Endothelial cell of umbilical vein (primary cell): ENCODE measurements at regions not wholly inside any gene's neighbourhood (a gene's known extent, or its start where the extent isn't known, plus 50 kb on each side); places are given as distances from the start of the nearest gene placed in this dataset.

Source experiments
- BruUV-seq: library from RNA; stranded (reverse); fragments of 400-500 nt; replicated peaks from 2 replicates; lab custom pipeline; 2021; lab: Mats Ljungman, UMichigan
- CTCF ChIA-PET: fragments of 300-600, 350-600 bp; sonication (Branson Sonifier 250); formaldehyde crosslinking; loops from one replicate; lab custom pipeline; 2021; ENCODE audit warnings: antibody characterized with exemption, inconsistent platforms; lab: Charles Lee
- POLR2A ChIA-PET: fragments of 300-600, 350-600 bp; sonication (Branson Sonifier 250); formaldehyde crosslinking; loops from one replicate; lab custom pipeline; 2021; ENCODE audit warnings: antibody characterized with exemption, inconsistent platforms; lab: Charles Lee
- DNase-seq: peaks from one replicate; pipeline ENCODE4 v3.0.0-alpha.2; 2011; ENCODE audit warnings: low read depth, low spot score
- FAIRE-seq: peaks from 2 replicates; lab custom pipeline; 2011; peaks lifted over from hg19 to GRCh38; lab: Jason Lieb, UNC
- H2AFZ ChIP-seq: 2 replicates; pipeline ENCODE4 v1.6.0; 2012; ENCODE audit warnings: low read depth, low read length, control low read depth, inconsistent platforms
- H3K27ac ChIP-seq: 2 replicates; pipeline ENCODE4 v1.5.1; 2011; ENCODE audit warnings: low read depth, mild to moderate bottlenecking, control low read depth, low read length, moderate library complexity; ENCODE audit not compliant: insufficient read depth
- H3K27me3 ChIP-seq, 2 experiments: 2 replicates each; pipeline versions ENCODE4 v1.6.0 to v1.6.1; 2011; ENCODE audit warnings: low read length in 2 of 2, mixed read lengths in 1 of 2; ENCODE audit not compliant: control insufficient read depth in 2 of 2, insufficient read depth in 2 of 2
- H3K36me3 ChIP-seq, 2 experiments: 2 replicates in 1 of 2; 3 replicates in 1 of 2; pipeline ENCODE4 v1.5.1; 2011; ENCODE audit warnings: low read length in 2 of 2, mild to moderate bottlenecking in 1 of 2, moderate library complexity in 1 of 2; ENCODE audit not compliant: control insufficient read depth in 2 of 2, insufficient read depth in 2 of 2; ENCODE audit errors: extremely low read depth in 1 of 2
- H3K4me1 ChIP-seq: 3 replicates; pipeline ENCODE4 v1.5.1; 2011; ENCODE audit warnings: mild to moderate bottlenecking, low read length; ENCODE audit not compliant: control insufficient read depth, insufficient read depth; ENCODE audit errors: extremely low read depth
- H3K4me2 ChIP-seq: 2 replicates; pipeline ENCODE4 v1.6.1; 2011; ENCODE audit warnings: low read length, control low read depth, mixed read lengths; ENCODE audit not compliant: insufficient read depth
- H3K4me3 ChIP-seq, 3 experiments: fragments of 200-600 bp in 1 of 3; sonication (generic), shearing (Covaris generic) in 1 of 3; replicated peaks in 1 of 3; 2 replicates each; pipeline ENCODE4 v1.5.1; 2011 to 2016; ENCODE audit warnings: control low read depth in 3 of 3, low read length in 3 of 3, mild to moderate bottlenecking in 2 of 3, inconsistent platforms in 1 of 3, low read depth in 1 of 3, moderate library complexity in 1 of 3; ENCODE audit not compliant: insufficient read depth in 1 of 3
- H3K79me2 ChIP-seq: 2 replicates; pipeline ENCODE4 v1.6.0; 2012; ENCODE audit warnings: low read length, inconsistent platforms; ENCODE audit not compliant: control insufficient read depth, insufficient read depth
- H3K9ac ChIP-seq: replicated peaks from 2 replicates; pipeline ENCODE3; 2011; ENCODE audit warnings: low read length, control low read depth; ENCODE audit not compliant: insufficient read depth; ENCODE audit errors: extremely low read depth
- H3K9me1 ChIP-seq: replicated peaks from 3 replicates; pipeline ENCODE4 v1.6.0; 2011; ENCODE audit warnings: mild to moderate bottlenecking, low read length; ENCODE audit not compliant: control insufficient read depth, insufficient read depth; ENCODE audit errors: extremely low read depth
- H3K9me3 ChIP-seq: replicated peaks from 2 replicates; pipeline ENCODE4 v1.5.1; 2012; ENCODE audit warnings: low read length, inconsistent platforms; ENCODE audit not compliant: control insufficient read depth, insufficient read depth
- H4K20me1 ChIP-seq: replicated peaks from 2 replicates; pipeline ENCODE3; 2011; ENCODE audit warnings: mild to moderate bottlenecking, low read length; ENCODE audit not compliant: control insufficient read depth, insufficient read depth; ENCODE audit errors: extremely low read depth
- EZH2 ChIP-seq: IDR thresholded peaks from 2 replicates; pipeline ENCODE4 v1.6.1; 2012; ENCODE audit warnings: borderline replicate concordance, low read depth, mild to moderate bottlenecking, moderate library complexity, low read length, inconsistent platforms; ENCODE audit not compliant: severe bottlenecking
- FOS ChIP-seq: IDR thresholded peaks from 2 replicates; pipeline ENCODE4 v1.6.1; 2011; ENCODE audit warnings: mild to moderate bottlenecking, low read length, moderate library complexity, borderline replicate concordance; ENCODE audit not compliant: insufficient read depth
- GATA2 ChIP-seq: IDR thresholded peaks from 2 replicates; pipeline ENCODE4 v1.7.0; 2011; ENCODE audit warnings: low read depth, mild to moderate bottlenecking, moderate library complexity, mixed read lengths, low read length; ENCODE audit not compliant: insufficient read length, insufficient read depth
- JUN ChIP-seq: IDR thresholded peaks from 2 replicates; pipeline ENCODE4 v1.6.1; 2011; ENCODE audit warnings: borderline replicate concordance, low read depth; ENCODE audit not compliant: insufficient read length, insufficient read depth
- MYC ChIP-seq: IDR thresholded peaks from one replicate; pipeline ENCODE4 v1.6.1; 2011; ENCODE audit warnings: mild to moderate bottlenecking, low read depth, low read length
- POLR2A ChIP-seq: IDR thresholded peaks from 2 replicates; pipeline ENCODE4 v1.6.1; 2012; ENCODE audit warnings: low read depth, mild to moderate bottlenecking, control low read depth, low read length
- POLR2AphosphoS5 ChIP-seq: IDR thresholded peaks from 2 replicates; pipeline ENCODE4 v1.6.1; 2012; ENCODE audit warnings: low read depth, mild to moderate bottlenecking, control low read depth, low read length, moderate library complexity; ENCODE audit not compliant: insufficient read depth
- dilution Hi-C: fragments of 300-500 bp; cut with MboI; formaldehyde crosslinking; loops from one replicate; pipeline ENCODE4 v1.15.0; 2019; ENCODE audit warnings: low sequenced_read_pairs; ENCODE audit not compliant: extremely low pct_ligation_motif_present
- intact Hi-C: fragments of 100-400 bp; cut with micrococcal nuclease; formaldehyde crosslinking; loops from one replicate; pipeline ENCODE4 v1.10.0; 2022
- TF ChIP-seq, protein P1 (sequence below), 2 donors: IDR thresholded peaks; 1 replicate in 1 of 2; 2 replicates in 1 of 2; pipeline ENCODE4 v1.5.1; 2011; ENCODE audit warnings: low read length in 2 of 2, mild to moderate bottlenecking in 2 of 2, moderate library complexity in 2 of 2, control low read depth in 1 of 2, inconsistent platforms in 1 of 2, low read depth in 1 of 2; ENCODE audit not compliant: insufficient read depth in 1 of 2; ENCODE audit errors: extremely low read depth in 1 of 2
- TF ChIP-seq, protein P2 (sequence below): IDR thresholded peaks from 2 replicates; pipeline ENCODE4 v1.6.1; 2011; ENCODE audit not compliant: insufficient read depth, insufficient read length

DNA sequence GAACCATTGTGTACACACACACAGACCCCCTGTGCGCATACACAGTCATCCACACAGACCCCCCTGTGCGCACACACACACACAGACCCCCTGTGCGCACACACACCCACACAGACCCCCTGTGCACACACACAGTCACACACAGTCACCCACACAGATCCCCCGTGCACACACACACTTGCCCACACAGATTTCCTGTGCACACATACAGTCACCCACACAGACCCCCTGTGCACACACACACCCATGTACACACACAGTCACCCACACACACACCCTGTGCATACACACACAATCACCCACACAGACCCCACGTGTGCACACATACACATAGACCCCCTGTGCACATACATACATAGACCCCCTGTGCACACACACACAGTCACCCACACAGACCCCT is 106.1 kb downstream of the HSPH1 start:
- POLR2A ChIA-PET, result no interaction called here
- no peak for FAIRE-seq
- H3K79me2 ChIP-seq, result no peaks in the 10 kb centered on the region

DNA sequence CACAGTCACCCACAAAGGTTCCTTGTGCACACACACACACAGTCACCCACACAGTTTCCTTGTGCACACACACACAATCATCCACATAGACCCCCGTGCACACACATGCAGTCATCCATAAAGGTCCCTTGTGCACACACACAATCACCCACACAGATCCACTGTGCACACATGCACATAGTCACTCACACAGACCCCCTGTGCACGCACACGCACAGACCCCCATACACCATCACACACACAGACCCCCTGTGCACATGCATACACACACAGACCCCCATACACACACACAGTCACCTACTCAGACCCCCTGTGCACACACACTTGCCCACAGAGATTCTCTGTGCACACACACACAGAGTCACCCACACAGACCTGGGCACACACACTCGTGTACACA is 107.1 kb downstream of the HSPH1 start:
- Histone ChIP-seq H3K4me3 (no peak overlapping the region), H3K79me2 (no peaks in the 10 kb centered on the region), H4K20me1 (no peaks in the 10 kb centered on the region), H3K9ac (no peak overlapping the region), H3K4me2 (no peak overlapping the region), H2AFZ (no peak overlapping the region), H3K9me3 (no peaks in the 10 kb centered on the region), H3K9me1 (no peaks in the 10 kb centered on the region), H3K27me3 (no peaks in the 10 kb centered on the region), H3K36me3 (no peaks in the 10 kb centered on the region), H3K4me1 (no peaks in the 10 kb centered on the region), H3K27ac (no peak overlapping the region)
- ChIA-PET POLR2A (no interaction called here), CTCF (no interaction called here)
- FAIRE-seq (no peak), DNase-seq (no peak)
- no peak for TF ChIP-seq GATA2
- no peak for TF ChIP-seq POLR2A
- TF ChIP-seq FOS, result no peak
- TF ChIP-seq POLR2AphosphoS5, result no peak
- TF ChIP-seq MYC, result no peak
- TF ChIP-seq EZH2, result no peak
- TF ChIP-seq JUN, result no peak
- TF ChIP-seq, protein P1, sequence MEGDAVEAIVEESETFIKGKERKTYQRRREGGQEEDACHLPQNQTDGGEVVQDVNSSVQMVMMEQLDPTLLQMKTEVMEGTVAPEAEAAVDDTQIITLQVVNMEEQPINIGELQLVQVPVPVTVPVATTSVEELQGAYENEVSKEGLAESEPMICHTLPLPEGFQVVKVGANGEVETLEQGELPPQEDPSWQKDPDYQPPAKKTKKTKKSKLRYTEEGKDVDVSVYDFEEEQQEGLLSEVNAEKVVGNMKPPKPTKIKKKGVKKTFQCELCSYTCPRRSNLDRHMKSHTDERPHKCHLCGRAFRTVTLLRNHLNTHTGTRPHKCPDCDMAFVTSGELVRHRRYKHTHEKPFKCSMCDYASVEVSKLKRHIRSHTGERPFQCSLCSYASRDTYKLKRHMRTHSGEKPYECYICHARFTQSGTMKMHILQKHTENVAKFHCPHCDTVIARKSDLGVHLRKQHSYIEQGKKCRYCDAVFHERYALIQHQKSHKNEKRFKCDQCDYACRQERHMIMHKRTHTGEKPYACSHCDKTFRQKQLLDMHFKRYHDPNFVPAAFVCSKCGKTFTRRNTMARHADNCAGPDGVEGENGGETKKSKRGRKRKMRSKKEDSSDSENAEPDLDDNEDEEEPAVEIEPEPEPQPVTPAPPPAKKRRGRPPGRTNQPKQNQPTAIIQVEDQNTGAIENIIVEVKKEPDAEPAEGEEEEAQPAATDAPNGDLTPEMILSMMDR (IDR thresholded peaks at IDR 0.05; ENCODE audit: extremely low read depth in 1 of 2, insufficient read depth in 1 of 2, low read depth in 1 of 2, low read length in 2 of 2), result no peak
- TF ChIP-seq, protein P2, sequence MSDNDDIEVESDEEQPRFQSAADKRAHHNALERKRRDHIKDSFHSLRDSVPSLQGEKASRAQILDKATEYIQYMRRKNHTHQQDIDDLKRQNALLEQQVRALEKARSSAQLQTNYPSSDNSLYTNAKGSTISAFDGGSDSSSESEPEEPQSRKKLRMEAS, result no peak
- BruUV-seq, result no TSS peak
- dilution Hi-C loops (no loop called here), intact Hi-C loops (no loop called here)

More for the DNA sequence above, 106.1 kb downstream of the HSPH1 start:
- DNase-seq, result no peak
- Histone ChIP-seq H2AFZ (no peak overlapping the region), H3K4me2 (no peak overlapping the region), H4K20me1 (no peaks in the 10 kb centered on the region), H3K36me3 (no peaks in the 10 kb centered on the region), H3K9me1 (no peaks in the 10 kb centered on the region), H3K4me1 (no peaks in the 10 kb centered on the region), H3K9ac (no peak overlapping the region), H3K9me3 (no peaks in the 10 kb centered on the region), H3K27me3 (no peaks in the 10 kb centered on the region), H3K4me3 (no peak overlapping the region), H3K27ac (no peak overlapping the region)
- TF ChIP-seq EZH2 (no peak), JUN (no peak), MYC (no peak)
- TF ChIP-seq, protein P1 (IDR thresholded peaks at IDR 0.05; ENCODE audit: extremely low read depth in 1 of 2, insufficient read depth in 1 of 2, low read depth in 1 of 2, low read length in 2 of 2), result no peak
- TF ChIP-seq, protein P2, result no peak
- CTCF ChIA-PET, result interaction anchor here (1.7 kb wide), 1 partner anchor 11 kb away, joined by 9 read pairs; no protein-coding TSS in a partner anchor
- intact Hi-C loops, result no loop called here
- dilution Hi-C loops, result no loop called here
- BruUV-seq, result no TSS peak
